Posterior cingulate gyrus (tissue), 11 donors: ENCODE measurements at regions not wholly inside any gene's neighbourhood (a gene's known extent, or its start where the extent isn't known, plus 50 kb on each side); places are given as distances from the start of the nearest gene placed in this dataset.

Source experiments
- DNase-seq, 10 donors: peaks; one replicate each; pipeline versions ENCODE4 v3.0.0 to v3.0.0-alpha.2; 2020 to 2021; ENCODE audit warnings: mixed read lengths in 3 of 10
- intact Hi-C: fragments of 100-400 bp; cut with DNase I; formaldehyde crosslinking; loops from one replicate; pipeline ENCODE4 v1.15.1; 2023

DNA sequence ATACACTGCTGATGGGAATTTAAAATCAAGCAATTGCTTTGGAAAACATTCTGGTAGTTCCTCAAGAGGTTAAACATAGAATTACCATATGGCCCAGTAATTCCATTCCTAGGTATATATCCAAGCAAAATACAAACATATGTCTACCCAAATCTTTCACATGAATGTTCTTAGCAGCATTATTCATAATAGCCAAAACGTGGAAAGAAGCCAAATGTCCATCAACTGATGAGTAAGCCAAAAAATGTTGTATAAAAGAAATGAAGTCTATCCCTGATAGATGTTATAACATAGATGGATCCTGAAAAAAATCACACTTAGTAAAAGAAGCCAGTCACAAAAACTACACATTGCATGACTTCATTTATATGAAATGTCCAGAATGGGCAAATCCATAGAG lies 893.0 kb downstream of the SORCS3 start:
- intact Hi-C loops, result no loop called here
- no peak for DNase-seq

- intact Hi-C loops, result no loop called here
- DNase-seq, result no peak
Observed at GRCh38 chr10:105516511-105516910, 875.4 kb downstream of the SORCS3 start.

DNA sequence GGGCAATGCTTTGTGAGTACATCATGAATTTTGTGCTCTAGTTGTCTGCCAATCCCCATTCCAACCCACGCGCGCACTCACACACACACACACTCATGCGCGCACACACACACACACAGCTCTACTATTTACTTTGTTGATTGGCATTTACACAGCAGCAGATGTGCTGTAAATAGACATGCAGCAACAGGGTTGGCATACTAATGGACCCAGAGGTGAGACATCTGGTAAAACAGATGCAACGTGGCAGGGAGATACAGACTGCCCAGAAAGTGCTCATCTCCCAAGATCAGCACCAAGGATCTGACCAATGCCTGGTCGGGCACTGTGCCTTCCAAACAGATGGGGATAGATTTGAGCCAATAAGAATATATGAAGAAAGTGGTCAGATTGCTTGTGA lies 873.0 kb downstream of the SORCS3 start:
- intact Hi-C loops, result no loop called here
- no peak for DNase-seq

DNA sequence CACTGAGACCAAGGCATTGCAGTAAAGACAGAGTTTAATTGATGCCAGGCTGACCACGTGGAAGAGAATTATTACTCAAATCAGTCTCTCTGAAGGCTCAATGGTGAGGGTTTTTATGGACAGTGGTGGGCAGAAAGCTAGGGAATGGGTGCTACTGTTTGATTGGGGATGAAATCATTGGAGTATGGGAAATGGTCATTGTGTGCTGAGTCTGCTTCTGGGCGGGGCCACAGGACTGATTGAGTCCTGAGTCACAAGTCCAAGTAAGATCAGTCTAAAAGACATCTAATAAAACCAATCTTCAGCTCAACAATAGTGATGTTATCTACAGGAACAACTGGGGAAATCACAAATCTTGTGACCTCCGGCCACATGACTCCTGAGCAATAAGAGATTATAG lies 868.4 kb downstream of the SORCS3 start:
- DNase-seq, result peak in 1 of 10 donors; percentile 16
- intact Hi-C loops, result no loop called here

GRCh38 chr10:105506262-105506661 lies 865.2 kb downstream of the SORCS3 start:
- no peak for DNase-seq
- intact Hi-C loops, result no loop called here

DNA sequence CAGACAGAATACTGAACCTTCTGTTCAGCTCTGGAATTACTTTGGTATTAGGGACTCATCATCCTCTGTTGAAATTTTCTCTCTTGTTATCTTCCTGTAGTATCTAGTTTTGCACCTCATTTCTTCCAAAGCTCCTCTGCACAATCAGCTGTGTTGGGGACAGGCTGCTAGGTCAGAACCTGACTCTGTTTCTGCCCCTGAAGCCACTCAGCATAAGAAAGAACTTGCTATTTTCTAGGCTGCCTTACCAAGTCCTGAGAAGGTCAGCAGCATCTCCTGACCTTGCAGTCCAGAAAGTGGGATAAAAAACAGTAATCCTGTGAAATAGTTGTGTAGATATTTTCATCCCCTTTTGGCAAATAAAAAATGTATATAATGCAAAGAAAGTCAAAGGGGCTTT lies 862.6 kb downstream of the SORCS3 start:
- intact Hi-C loops, result no loop called here
- DNase-seq, result no peak

- no peak for DNase-seq
- intact Hi-C loops, result no loop called here
Observed at GRCh38 chr10:105502058-105502457, 861.0 kb downstream of the SORCS3 start.

DNA sequence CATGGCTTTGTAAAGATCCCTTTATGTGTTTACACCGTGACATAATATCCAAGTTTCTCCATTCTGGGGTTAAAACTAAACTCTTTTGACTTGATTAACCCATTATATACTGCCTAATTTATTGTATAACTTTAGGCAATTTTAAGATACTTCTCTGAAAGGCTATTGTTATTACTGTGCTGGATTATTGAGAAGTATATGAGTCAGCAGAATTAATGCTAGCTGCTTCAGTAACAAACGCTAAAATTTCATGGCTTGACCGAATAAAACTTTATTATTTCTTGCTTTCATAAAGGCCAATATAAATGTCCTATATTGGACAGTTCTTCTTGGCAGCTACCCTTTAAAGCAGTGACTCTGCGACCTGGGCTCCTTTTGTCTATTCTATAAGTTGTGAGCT lies 853.9 kb downstream of the SORCS3 start:
- no peak for DNase-seq
- intact Hi-C loops, result no loop called here

DNA sequence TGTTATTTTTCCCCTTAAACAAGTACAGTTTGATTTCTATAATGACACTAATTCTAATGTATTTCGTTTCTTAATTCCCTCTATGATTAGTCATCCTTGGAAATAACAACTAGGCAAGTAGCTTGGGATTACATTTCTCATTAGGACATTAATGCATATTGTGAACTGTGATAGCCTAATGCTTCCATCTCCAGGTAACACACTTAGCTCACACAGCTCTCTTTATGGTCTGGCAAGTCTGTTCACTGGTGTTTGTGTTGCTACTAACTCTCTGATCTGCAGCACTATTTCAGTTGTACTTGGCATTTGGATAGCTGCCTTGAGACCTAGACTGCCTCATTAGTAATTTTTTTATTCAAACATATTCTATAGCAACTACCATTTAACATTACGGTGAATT lies 853.2 kb downstream of the SORCS3 start:
- no peak for DNase-seq
- intact Hi-C loops, result no loop called here

- intact Hi-C loops, result no loop called here
Observed at GRCh38 chr10:105473170-105473569, 832.1 kb downstream of the SORCS3 start.

DNA sequence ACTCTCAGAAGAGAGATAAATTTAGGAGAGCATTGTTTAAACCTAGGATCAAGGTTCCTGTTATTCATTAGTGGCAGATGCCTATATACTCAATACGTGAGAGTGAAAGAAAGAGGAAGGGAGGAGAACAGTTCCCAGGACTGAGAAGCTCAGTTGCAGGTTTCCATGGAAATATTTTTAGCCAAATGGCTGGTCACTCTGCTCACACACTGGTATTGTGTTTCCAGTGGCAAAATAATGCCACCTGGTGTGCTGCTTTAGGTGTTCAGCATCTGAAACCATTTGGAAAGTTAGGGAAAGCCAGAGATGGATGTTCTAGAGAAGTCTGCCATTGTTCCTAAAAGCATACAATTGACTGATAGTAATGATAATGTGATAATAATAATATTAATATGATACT lies 827.7 kb downstream of the SORCS3 start:
- intact Hi-C loops, result no loop called here

More at GRCh38 chr10:105473170-105473569, 832.1 kb downstream of the SORCS3 start:
- DNase-seq, result peak in 1 of 10 donors; percentile 24

GRCh38 chr10:105466521-105466920 lies 825.4 kb downstream of the SORCS3 start:
- no peak for DNase-seq
- intact Hi-C loops, result no loop called here

More for the DNA sequence above, 827.7 kb downstream of the SORCS3 start:
- no peak for DNase-seq

DNA sequence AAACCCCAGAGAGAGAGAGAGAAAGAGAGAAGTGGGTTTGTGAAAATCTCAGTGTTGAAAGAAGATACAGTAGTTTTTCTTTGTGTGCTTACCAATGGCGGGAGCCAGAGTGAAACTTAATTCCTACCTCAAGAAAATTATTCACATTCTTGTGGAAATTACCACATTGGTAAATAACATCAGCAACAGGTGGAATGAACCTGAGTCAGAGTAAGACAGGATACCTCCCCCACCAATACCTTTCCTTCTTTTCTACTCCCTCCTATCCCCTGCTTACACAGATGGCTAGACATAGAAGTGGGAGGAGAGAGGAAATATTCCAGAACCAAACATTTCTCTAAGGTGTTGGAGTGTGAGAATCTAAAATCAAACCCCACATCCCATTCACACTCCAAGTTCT lies 793.9 kb downstream of the SORCS3 start:
- intact Hi-C loops, result no loop called here

GRCh38 chr10:105413997-105414396 lies 772.9 kb downstream of the SORCS3 start:
- intact Hi-C loops, result no loop called here
- DNase-seq, result no peak

More for the DNA sequence above, 793.9 kb downstream of the SORCS3 start:
- no peak for DNase-seq

GRCh38 chr10:105409370-105409769 lies 768.3 kb downstream of the SORCS3 start:
- intact Hi-C loops, result no loop called here
- no peak for DNase-seq

GRCh38 chr10:105406488-105406887 lies 765.4 kb downstream of the SORCS3 start:
- no peak for DNase-seq
- intact Hi-C loops, result no loop called here

DNA sequence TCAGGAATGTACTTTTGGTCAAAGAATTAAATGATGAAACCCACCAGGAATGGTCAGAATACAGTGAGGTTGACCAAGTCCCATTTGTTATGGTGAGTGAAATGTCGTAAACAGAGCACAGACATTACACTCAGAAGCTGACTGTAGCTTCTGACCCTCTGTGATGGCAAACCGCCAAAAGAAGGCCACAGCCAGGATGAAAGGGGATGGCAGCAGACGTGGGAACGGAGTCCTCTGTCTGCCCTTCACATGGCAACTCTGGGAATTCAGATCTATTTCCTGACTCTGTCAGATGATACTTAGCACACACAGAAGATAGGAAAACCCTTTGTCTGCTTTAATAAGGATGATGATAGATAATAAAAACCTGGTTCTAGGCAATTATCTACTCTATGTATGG lies 757.1 kb downstream of the SORCS3 start:
- peak in 1 of 10 donors; percentile 55 for DNase-seq
- intact Hi-C loops, result no loop called here

- no peak for DNase-seq
- intact Hi-C loops, result no loop called here
Observed at GRCh38 chr10:105391670-105392351, 750.7 kb downstream of the SORCS3 start.

- intact Hi-C loops, result no loop called here
- peak in 1 of 10 donors; percentile 7 for DNase-seq
Observed at GRCh38 chr10:105387971-105388370, 746.9 kb downstream of the SORCS3 start.

DNA sequence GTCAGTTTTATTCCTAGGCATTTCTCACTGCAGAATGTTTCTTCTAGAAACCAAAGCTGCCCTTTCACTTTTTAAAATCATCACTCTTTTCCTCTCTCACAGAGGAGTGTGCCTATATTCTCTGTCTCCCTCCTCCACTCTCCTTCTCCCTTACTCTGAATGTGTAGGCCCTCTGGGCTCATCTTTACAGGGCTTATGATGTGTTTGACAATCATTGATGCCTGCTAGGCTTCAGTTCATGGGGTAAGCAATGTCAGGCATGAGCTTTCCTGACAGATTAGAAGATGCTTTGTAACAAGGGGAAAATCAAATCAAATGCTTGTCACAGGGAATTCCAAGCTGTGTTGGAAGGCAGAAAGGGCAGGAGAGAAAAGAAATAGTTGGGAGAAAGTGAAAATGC lies 742.9 kb downstream of the SORCS3 start:
- intact Hi-C loops, result no loop called here
- no peak for DNase-seq

GRCh38 chr10:105370692-105371091 lies 729.6 kb downstream of the SORCS3 start:
- intact Hi-C loops, result no loop called here

GRCh38 chr10:105359708-105360107 lies 718.6 kb downstream of the SORCS3 start:
- intact Hi-C loops, result no loop called here
- DNase-seq, result no peak

More at GRCh38 chr10:105370692-105371091, 729.6 kb downstream of the SORCS3 start:
- no peak for DNase-seq

- intact Hi-C loops, result no loop called here
- DNase-seq, result no peak
Observed at GRCh38 chr10:105358911-105359310, 717.8 kb downstream of the SORCS3 start.
